ENCODE measurements at regions not wholly inside any gene's neighbourhood (a gene's known extent, or its start where the extent isn't known, plus 50 kb on each side); places are given as distances from the start of the nearest gene placed in this dataset.
"Not testable (repeated sequence)": the region's sequence is repeated elsewhere in the genome, so short reads cannot be mapped to it uniquely, and the experiment has no call there.

DNA sequence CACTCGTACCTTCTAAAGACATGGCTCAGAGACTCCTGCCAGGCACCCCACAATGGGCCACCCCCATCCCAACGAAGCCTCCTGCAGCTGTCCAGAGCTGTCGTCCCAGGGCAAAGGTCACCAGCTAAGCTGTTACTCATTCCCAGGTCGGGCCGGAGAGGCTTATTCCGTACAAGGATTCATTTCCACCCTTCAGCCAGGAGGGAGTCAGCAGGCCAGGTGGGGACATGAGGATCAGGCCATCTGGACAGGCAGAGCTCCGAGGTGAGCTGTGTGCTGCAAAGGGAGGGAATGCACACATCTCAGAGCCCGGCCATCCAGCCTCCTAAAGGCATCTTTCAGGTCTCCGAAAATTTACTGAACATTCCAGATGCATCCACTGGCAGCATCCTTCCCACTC, 63.9 kb upstream of the NANOS1 start:
- DNase-seq (ENCODE audit: low spot score) = no peak

DNA sequence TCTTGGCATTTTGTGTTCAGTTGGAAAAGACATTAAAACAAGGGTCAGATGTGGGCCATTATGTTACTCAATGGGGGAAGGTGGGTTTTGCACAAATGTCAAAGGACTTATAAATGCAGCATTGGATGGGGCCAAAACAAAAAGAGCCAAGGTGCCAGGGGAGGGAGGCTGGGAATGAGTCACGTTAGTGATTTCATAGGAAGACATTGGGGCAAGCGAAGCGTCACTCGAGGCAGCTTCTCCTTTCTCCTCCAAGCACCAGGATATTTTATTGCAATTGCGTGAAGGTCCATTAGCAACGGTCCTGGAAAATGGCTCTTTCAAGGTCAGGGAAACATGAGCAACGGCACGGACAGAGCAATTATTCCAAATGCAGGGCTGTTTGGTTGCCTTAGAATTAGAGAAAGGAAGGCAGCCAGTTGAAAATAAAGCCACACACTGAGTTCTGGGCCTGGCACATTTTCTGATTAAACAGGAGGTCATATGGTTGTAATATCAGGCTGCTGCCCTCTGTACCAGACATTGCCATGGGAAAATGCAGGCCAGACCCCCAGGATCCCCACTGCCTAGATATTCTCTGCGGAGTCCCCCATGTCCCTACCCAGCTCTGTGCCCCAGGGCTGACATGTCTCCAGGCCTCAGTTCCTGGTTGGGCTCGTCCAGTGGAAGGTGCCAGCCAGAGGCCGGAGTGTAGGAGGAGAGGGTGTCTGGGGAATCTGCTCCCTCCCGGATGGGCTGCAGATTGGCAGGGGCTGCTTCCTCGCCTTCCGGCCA, 63.3 kb upstream of the NANOS1 start:
- DNase-seq (ENCODE audit: low spot score) = no peak

- DNase-seq (ENCODE audit: low spot score) = no peak
Measured at GRCh38 chr10:118966850-118967125, 62.7 kb upstream of the NANOS1 start.

DNA sequence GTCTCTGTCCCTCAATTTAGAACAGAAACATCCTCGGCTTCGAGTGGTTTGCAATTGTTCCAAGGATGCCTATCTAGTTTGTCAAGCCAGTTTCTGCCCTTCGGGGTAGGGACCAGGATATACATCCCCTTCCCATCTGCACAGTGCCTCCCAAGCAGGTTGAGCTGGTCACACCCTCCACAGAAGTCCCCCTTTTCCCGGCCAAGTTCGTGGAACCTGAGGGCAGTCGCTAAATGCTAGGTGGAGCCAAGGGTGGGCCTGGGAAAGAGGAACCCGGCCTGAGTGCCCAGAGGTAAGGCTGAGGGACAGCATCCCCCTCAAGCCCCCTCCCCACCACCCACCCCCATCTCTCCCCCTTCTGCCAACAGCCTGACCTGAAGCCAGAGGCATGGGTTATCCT, 62.4 kb upstream of the NANOS1 start:
- DNase-seq (ENCODE audit: low spot score) = no peak

GRCh38 chr10:118968060-118968459, 61.5 kb upstream of the NANOS1 start:
- no peak for DNase-seq (ENCODE audit: low spot score)

- no peak for DNase-seq (ENCODE audit: low spot score)
Measured at GRCh38 chr10:118968482-118968881, 61.0 kb upstream of the NANOS1 start.

GRCh38 chr10:118969014-118969413, 60.5 kb upstream of the NANOS1 start:
- no peak for DNase-seq (ENCODE audit: low spot score)

- DNase-seq (ENCODE audit: low spot score) = no peak
Measured at GRCh38 chr10:118970770-118971169, 58.7 kb upstream of the NANOS1 start.

DNA sequence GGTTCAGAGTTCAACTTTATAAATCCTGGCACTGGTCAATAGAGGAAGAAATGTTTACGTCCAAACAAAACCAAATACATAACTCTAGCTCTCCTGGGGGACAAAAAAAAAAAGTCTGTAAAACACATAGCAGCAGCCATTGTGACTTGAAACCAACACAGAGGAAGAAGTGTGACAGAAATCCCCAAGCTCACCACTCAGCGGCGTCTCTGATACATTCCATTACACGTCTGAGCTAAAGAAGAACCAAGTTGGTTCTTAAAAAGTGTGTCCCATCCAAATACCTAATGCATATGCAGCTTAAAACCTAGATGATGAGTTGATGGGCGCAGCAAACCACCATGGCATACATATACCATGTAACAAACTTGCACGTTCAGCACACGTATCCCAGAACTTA, 58.3 kb upstream of the NANOS1 start:
- no peak for DNase-seq (ENCODE audit: low spot score)

- no peak for DNase-seq (ENCODE audit: low spot score)
Measured at GRCh38 chr10:118971876-118972275, 57.6 kb upstream of the NANOS1 start.

DNA sequence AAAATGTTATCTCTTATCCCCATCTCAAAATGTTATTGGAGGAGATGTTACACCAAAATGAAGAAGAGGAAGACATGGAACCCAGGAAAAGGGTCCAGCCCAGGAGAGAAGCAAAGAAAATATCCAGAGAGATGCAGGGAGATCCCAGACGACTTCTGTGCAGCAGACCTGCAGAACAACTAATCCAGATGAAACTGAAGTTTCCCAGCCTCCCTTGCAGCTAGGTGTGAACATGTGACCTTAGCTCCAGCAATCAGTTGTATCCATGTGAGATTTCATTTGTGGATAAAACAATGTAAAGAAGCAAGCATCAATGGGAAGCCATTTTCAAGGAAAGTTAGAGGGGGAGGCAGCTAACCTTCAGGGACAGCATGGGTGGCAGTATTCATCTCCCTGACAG, 55.8 kb upstream of the NANOS1 start:
- DNase-seq (ENCODE audit: low spot score) = no peak

GRCh38 chr10:118974951-118975350, 54.6 kb upstream of the NANOS1 start:
- no peak for DNase-seq (ENCODE audit: low spot score)

DNA sequence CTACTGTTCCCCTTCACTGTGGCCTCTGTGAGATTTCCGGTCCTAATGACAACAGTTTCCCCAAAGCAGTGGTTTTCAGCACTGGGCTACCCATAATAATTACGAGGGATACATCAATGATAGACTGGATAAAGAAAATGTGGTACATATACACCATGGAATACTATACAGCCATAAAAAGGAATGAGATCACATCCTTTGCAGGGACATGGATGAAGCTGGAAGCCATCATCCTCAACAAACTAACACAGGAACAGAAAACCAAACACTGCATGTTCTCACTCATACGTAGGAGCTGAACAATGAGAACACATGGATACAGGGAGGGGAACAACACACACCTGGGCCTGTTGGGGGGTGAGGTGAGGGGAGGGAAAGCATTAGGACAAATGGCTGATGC, 53.3 kb upstream of the NANOS1 start:
- not testable (repeated sequence) for DNase-seq (ENCODE audit: low spot score)

- DNase-seq (ENCODE audit: low spot score) = no peak
Measured at GRCh38 chr10:118977022-118977599, 52.4 kb upstream of the NANOS1 start.

DNA sequence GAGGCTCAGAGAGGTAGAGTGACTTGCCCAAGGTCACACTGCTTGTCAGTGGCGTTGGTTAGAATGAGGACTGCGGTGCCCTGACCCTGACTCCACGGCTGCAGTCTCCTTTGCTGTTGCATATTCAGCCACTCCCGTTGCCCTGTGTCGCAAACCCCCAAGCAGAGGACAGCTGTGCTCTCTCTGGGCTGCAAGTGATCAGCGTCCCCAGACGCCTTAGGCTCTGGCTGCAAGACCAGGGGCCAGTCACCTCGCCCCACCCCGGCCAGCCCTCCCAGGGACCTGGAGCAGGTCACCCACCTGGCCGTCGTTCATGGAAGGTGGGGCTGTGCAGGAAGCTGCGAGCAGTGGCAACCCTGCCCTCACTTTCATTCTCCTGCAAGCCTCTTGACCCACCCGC, 51.7 kb upstream of the NANOS1 start:
- DNase-seq (ENCODE audit: low spot score) = no peak

DNA sequence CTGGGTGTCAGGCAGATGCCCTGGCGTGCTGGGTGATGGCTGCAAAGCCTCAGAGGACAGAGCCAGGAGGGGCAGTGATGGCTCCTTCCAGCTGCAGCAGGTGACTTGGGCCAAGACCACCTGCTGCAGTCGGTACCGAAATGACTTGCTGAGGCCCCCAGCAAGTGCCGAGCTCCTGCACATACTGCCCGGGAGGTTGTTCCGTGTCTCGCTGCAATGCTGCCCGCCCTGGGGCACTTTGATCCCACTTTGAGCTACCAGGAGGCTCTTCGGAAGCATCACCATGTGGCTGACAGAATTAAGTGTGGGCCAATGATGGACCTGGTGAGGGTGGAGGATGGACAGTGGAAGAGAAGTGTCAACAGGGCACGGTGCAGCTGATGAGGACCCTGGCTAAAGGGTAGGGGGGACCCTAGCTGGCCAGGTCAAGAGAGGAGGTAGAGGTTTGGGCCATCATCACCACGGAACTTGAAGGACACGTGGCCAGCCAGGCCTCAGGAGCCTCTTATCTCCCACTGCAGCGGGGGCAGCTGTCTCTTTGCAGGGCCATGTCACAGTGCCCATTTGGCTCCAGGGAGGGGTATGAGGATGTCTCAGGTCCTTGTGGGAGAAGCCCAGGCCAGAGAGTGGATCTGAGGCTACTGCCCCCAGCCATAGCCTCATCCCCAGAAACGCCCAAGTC, 51.1 kb upstream of the NANOS1 start:
- no peak for DNase-seq (ENCODE audit: low spot score)

- no peak for DNase-seq (ENCODE audit: low spot score)
Measured at GRCh38 chr10:118978998-118979350, 50.5 kb upstream of the NANOS1 start.

DNA sequence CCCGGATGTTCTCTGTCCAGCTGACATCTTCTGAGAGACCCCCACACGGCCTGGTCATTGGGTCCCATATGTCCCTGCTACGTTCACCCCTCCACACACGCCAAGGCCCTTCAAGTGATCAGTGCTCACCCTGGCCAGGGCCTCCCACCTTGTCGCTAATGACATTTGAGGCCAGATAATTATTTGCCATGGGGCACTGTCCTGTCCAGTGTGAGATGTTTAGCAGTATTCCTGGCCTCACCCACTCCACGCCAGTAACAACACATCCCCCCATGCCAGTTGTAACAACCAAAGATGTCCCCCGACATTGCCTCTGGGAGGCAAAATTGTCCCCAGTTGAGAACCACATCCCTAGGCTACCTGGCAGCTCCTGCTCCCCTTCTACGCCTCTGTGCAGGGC, 49.9 kb upstream of the NANOS1 start:
- DNase-seq (ENCODE audit: low spot score) = no peak
